ENCODE measurements at regions not wholly inside any gene's neighbourhood (a gene's known extent, or its start where the extent isn't known, plus 50 kb on each side); places are given as distances from the start of the nearest gene placed in this dataset.

GRCh38 chr16:52184336-52184735, 362.6 kb downstream of the TOX3 start:
- ATAC-seq (replicated peaks in 6 of 8): no peak
- Histone ChIP-seq H3K27ac (no peak overlapping the region), H3K4me1 (replicated peaks in 1 of 2) (no peaks in the 10 kb centered on the region), H3K4me3 (no peak overlapping the region)
- 5 to 100% (median 84%) methylated on average over 2 to 3 of the region's 3 CpGs; no CpG with 5 or more reads in 2 of the 10 experiments for WGBS, 10 experiments
- in situ Hi-C loops (cut with MboI; ENCODE audit: low pct_unique_long_range_greater_than_20kb in 2 of 9, low sequenced_read_pairs in 9 of 9, unreplicated experiment in 9 of 9): loop anchor here in 6 of 9 experiments (25.0 kb wide), 3 partner anchors 378 to 828 kb away; no protein-coding TSS in a partner anchor

DNA sequence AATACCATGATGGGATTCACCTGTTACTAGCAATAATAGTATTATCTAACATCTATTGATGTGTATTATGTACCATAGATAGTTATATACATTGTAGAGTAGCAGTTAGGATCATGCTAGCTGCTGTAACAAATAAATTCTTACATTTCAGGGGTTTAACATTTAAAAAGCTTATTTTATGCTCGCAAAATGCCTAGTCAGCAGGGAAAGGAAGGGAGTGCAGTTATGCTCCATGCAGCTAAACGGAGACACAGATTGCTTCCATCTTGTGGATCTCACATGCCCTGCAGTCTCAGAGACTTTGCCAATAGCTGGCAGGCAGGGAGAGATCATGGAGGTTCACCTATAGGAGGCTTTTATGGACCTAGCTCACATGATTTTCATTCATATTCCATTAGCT, 364.1 kb downstream of the TOX3 start:
- WGBS, 10 experiments: 0 to 100% (median 83%) methylated on average over 1 to 2 of the region's 2 CpGs; no CpG with 5 or more reads in 1 of the 10 experiments
- no peak for ATAC-seq (replicated peaks in 6 of 8)
- Histone ChIP-seq H3K4me3 (no peak overlapping the region), H3K4me1 (replicated peaks in 1 of 2) (peaks cover 0 to 1% of the 10 kb centered on the region in 2 donors), H3K27ac (no peak overlapping the region)
- in situ Hi-C loops (cut with MboI; ENCODE audit: low pct_unique_long_range_greater_than_20kb in 2 of 9, low sequenced_read_pairs in 9 of 9, unreplicated experiment in 9 of 9): loop anchor here in 6 of 9 experiments (25.0 kb wide), 3 partner anchors 379 to 829 kb away; no protein-coding TSS in a partner anchor

DNA sequence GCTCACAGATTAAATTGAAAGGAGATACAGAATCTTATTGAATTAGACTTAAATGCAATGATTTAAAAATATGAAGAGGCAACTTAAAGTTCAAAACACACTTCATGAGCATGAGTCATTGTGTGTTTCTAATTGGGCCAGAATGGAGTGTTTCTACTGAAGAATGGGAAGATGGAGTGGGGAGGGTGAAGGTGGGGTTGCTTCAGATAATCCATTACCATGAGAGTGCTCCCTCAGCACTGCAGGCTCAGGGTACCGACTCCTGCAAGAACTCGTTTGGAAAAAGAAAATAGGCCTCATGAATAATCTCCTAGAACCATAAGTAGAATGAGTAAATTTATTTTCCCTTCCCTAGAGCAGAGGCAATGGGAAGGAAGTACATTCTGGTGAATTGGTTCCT, 372.8 kb downstream of the TOX3 start:
- H3K4me1 ChIP-seq (replicated peaks in 1 of 2): peaks cover 0 to 2% of the 10 kb centered on the region in 2 donors
- ATAC-seq (replicated peaks in 6 of 8): peak in 3 of 8 experiments; percentile 63 to 91 (median 85)
- 27 to 48% (median 31%) methylated on average over 2 of the region's 2 CpGs; no CpG with 5 or more reads in 5 of the 10 experiments for WGBS, 10 experiments
- H3K27ac ChIP-seq: no peak overlapping the region
- in situ Hi-C loops (cut with MboI; ENCODE audit: low pct_unique_long_range_greater_than_20kb in 2 of 9, low sequenced_read_pairs in 9 of 9, unreplicated experiment in 9 of 9): no loop called here
- no peak overlapping the region for H3K4me3 ChIP-seq

DNA sequence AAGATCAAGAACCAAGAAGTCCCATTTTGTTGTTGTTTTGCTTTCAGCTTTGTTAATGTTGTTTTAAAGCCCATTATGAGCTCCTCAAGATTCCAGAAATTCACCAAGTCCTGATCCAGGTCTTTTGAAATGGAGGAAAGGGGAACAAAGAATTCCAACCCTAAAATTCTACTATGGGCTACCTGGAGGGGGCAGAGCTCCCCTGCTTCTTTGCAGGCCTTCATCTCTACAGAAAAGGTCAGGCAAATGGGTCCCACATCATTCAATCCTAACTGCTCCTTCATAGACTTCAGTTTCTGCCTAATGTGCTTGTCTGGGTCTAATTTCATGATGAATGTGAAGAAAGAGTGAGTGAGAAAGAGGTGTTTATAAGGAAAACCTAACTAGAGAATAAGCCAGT, 375.5 kb downstream of the TOX3 start:
- ATAC-seq (replicated peaks in 6 of 8): no peak
- H3K27ac ChIP-seq: no peak overlapping the region
- no peaks in the 10 kb centered on the region for H3K4me1 ChIP-seq (replicated peaks in 1 of 2)
- in situ Hi-C loops (cut with MboI; ENCODE audit: low pct_unique_long_range_greater_than_20kb in 2 of 9, low sequenced_read_pairs in 9 of 9, unreplicated experiment in 9 of 9): no loop called here
- H3K4me3 ChIP-seq: no peak overlapping the region

DNA sequence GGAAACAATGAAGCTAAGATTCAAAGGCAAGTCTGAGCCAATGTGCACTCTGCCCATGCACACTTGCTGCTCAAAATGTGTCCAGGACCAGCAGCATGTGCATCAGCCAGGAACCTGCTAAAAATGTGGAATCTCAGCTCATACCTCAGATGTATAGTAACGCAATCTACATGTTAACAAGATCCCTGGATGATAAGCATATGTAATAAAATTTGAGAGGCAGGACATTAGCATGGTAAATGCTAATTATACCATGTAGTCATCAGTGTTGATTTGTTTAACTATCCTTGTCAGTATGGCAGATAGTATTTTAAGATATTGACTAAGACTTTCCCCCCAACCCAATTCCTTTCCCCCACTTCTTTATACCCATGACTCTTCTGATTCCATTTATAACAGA, 379.6 kb downstream of the TOX3 start:
- Histone ChIP-seq H3K27ac (no peak overlapping the region), H3K4me3 (no peak overlapping the region), H3K4me1 (replicated peaks in 1 of 2) (no peaks in the 10 kb centered on the region)
- ATAC-seq (replicated peaks in 6 of 8): peak in 3 of 8 experiments; percentile 66 to 90 (median 71)
- in situ Hi-C loops (cut with MboI; ENCODE audit: low pct_unique_long_range_greater_than_20kb in 2 of 9, low sequenced_read_pairs in 9 of 9, unreplicated experiment in 9 of 9): no loop called here
- WGBS, 10 experiments: 0 to 100% (median 86%) methylated on average over 1 of the region's 1 CpG; no CpG with 5 or more reads in 3 of the 10 experiments

DNA sequence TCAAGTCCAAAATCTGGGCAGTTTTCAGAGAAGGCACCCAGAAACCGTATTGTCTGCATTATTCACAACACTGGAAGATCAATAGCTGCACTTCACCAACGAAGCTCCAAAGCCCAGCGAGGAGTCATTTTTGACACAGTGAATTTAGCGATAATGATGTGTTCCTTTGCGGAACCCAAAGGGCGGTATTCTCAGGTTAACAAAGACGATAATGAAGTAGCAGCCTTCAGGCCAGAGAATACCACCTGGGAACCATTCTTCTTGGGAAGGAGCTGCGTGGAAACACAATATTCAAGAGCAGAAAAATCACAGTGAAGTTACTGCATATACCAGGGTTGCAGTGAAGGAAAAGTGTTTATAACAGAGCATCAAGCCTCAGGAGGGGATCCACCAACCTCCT, 381.0 kb downstream of the TOX3 start:
- in situ Hi-C loops (cut with MboI; ENCODE audit: low pct_unique_long_range_greater_than_20kb in 2 of 9, low sequenced_read_pairs in 9 of 9, unreplicated experiment in 9 of 9): no loop called here
- no peak overlapping the region for H3K27ac ChIP-seq
- no peaks in the 10 kb centered on the region for H3K4me1 ChIP-seq (replicated peaks in 1 of 2)
- WGBS, 10 experiments: 12 to 100% (median 72%) methylated on average over 2 to 8 of the region's 8 CpGs; no CpG with 5 or more reads in 2 of the 10 experiments
- H3K4me3 ChIP-seq: no peak overlapping the region
- no peak for ATAC-seq (replicated peaks in 6 of 8)

GRCh38 chr16:52149003-52149402, 397.9 kb downstream of the TOX3 start:
- in situ Hi-C loops (cut with MboI; ENCODE audit: low pct_unique_long_range_greater_than_20kb in 2 of 9, low sequenced_read_pairs in 9 of 9, unreplicated experiment in 9 of 9): no loop called here
- Histone ChIP-seq H3K27ac (no peak overlapping the region), H3K4me3 (no peak overlapping the region), H3K4me1 (replicated peaks in 1 of 2) (no peaks in the 10 kb centered on the region)
- WGBS, 10 experiments: 13 to 100% (median 88%) methylated on average over 1 to 3 of the region's 3 CpGs
- ATAC-seq (replicated peaks in 6 of 8): no peak

- Histone ChIP-seq H3K4me1 (replicated peaks in 1 of 2) (no peaks in the 10 kb centered on the region), H3K4me3 (no peak overlapping the region), H3K27ac (no peak overlapping the region)
- in situ Hi-C loops (cut with MboI; ENCODE audit: low pct_unique_long_range_greater_than_20kb in 2 of 9, low sequenced_read_pairs in 9 of 9, unreplicated experiment in 9 of 9): no loop called here
- 0 to 92% (median 63%) methylated on average over 1 to 4 of the region's 4 CpGs for WGBS, 10 experiments
- ATAC-seq (replicated peaks in 6 of 8): no peak
Observed at GRCh38 chr16:52141871-52142270, 405.1 kb downstream of the TOX3 start.

GRCh38 chr16:52128361-52128760, 418.6 kb downstream of the TOX3 start:
- peaks cover 0 to 4% of the 10 kb centered on the region in 2 donors for H3K4me1 ChIP-seq (replicated peaks in 1 of 2)
- H3K4me3 ChIP-seq: no peak overlapping the region
- WGBS, 10 experiments: 0 to 49% (median 19%) methylated on average over 1 to 3 of the region's 3 CpGs; no CpG with 5 or more reads in 3 of the 10 experiments
- in situ Hi-C loops (cut with MboI; ENCODE audit: low pct_unique_long_range_greater_than_20kb in 2 of 9, low sequenced_read_pairs in 9 of 9, unreplicated experiment in 9 of 9): no loop called here
- ATAC-seq (replicated peaks in 6 of 8): no peak
- H3K27ac ChIP-seq: no peak overlapping the region

DNA sequence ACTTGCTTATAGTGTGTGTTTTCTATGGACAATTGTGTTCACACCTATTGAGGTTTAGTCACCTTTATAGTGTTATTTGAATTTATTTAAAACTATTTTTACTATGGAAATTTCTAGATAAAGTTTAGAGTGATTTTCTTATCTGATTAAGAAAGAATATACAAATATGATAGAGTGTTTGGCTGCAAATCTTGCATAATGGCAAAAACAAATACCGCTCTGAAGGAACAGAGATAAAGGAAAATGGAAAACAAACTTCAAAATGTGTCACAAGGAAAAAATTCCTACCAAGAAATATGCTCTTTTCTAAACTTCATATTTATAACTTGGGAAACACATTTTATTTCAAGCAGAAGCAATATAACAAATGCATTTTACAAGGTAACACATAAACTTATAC, 423.1 kb downstream of the TOX3 start:
- in situ Hi-C loops (cut with MboI; ENCODE audit: low pct_unique_long_range_greater_than_20kb in 2 of 9, low sequenced_read_pairs in 9 of 9, unreplicated experiment in 9 of 9): no loop called here
- H3K4me3 ChIP-seq: no peak overlapping the region
- 8 to 100% (median 72%) methylated on average over 1 of the region's 1 CpG; no CpG with 5 or more reads in 2 of the 10 experiments for WGBS, 10 experiments
- ATAC-seq (replicated peaks in 6 of 8): no peak
- no peaks in the 10 kb centered on the region for H3K4me1 ChIP-seq (replicated peaks in 1 of 2)
- H3K27ac ChIP-seq: no peak overlapping the region

- Histone ChIP-seq H3K4me3 (no peak overlapping the region), H3K27ac (no peak overlapping the region), H3K4me1 (replicated peaks in 1 of 2) (no peaks in the 10 kb centered on the region)
- ATAC-seq (replicated peaks in 6 of 8): no peak
- WGBS, 10 experiments: 0 to 100% (median 79%) methylated on average over 1 to 2 of the region's 2 CpGs; no CpG with 5 or more reads in 1 of the 10 experiments
- in situ Hi-C loops (cut with MboI; ENCODE audit: low pct_unique_long_range_greater_than_20kb in 2 of 9, low sequenced_read_pairs in 9 of 9, unreplicated experiment in 9 of 9): no loop called here
Observed at GRCh38 chr16:52123061-52123839, 423.7 kb downstream of the TOX3 start.

DNA sequence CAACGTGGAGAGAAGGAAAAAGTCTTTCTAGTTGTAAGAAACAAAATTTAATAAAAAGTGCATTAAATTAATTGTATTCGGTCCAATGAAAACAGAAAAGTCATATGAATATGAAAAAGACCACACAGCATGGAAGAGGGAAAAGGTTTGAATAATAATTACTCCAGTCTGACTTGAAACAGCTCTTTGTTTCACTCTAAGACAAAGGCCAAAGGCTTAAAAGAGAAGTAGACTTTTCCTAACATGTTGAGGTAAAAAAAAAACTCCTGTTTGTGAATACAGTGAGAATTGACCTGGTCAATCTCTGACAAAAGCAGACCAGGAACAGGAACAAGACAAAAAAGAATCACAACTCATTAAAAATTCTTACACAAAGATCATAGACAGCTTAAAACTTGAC, 429.8 kb downstream of the TOX3 start:
- 0 to 42% (median 9%) methylated on average over 2 of the region's 2 CpGs for WGBS, 10 experiments
- H3K4me3 ChIP-seq: no peak overlapping the region
- H3K4me1 ChIP-seq (replicated peaks in 1 of 2): peaks cover 12 to 19% of the 10 kb centered on the region in 2 donors
- no peak for ATAC-seq (replicated peaks in 6 of 8)
- in situ Hi-C loops (cut with MboI; ENCODE audit: low pct_unique_long_range_greater_than_20kb in 2 of 9, low sequenced_read_pairs in 9 of 9, unreplicated experiment in 9 of 9): no loop called here
- H3K27ac ChIP-seq: no peak overlapping the region

- WGBS, 10 experiments: 7 to 83% (median 67%) methylated on average over 2 to 4 of the region's 4 CpGs; no CpG with 5 or more reads in 1 of the 10 experiments
- no peak overlapping the region for H3K27ac ChIP-seq
- H3K4me3 ChIP-seq: no peak overlapping the region
- ATAC-seq (replicated peaks in 6 of 8): peak in 3 of 8 experiments; percentile 10 to 52 (median 26)
- H3K4me1 ChIP-seq (replicated peaks in 1 of 2): peaks cover 12 to 19% of the 10 kb centered on the region in 2 donors
- in situ Hi-C loops (cut with MboI; ENCODE audit: low pct_unique_long_range_greater_than_20kb in 2 of 9, low sequenced_read_pairs in 9 of 9, unreplicated experiment in 9 of 9): no loop called here
Observed at GRCh38 chr16:52114379-52114778, 432.6 kb downstream of the TOX3 start.

Measured in motor neuron (in vitro differentiated cells).